ENCODE measurements at regions not wholly inside any gene's neighbourhood (a gene's known extent, or its start where the extent isn't known, plus 50 kb on each side); places are given as distances from the start of the nearest gene placed in this dataset.

GRCh38 chr5:152511531-152512132 is 106.6 kb upstream of the NMUR2 start:
- TF ChIP-seq CTCF (IDR thresholded peaks at IDR 0.05) (no peak), EP300 (IDR thresholded peaks at IDR 0.05) (no peak), POLR2AphosphoS5 (IDR thresholded peaks at IDR 0.05) (no peak)

Measured in sigmoid colon (tissue), 4 donors.